GM13977 (cell line): ENCODE measurements at regions not wholly inside any gene's neighbourhood (a gene's known extent, or its start where the extent isn't known, plus 50 kb on each side); places are given as distances from the start of the nearest gene placed in this dataset.

Source experiments
- DNase-seq: peaks from one replicate; pipeline ENCODE4 v3.0.0; 2012; ENCODE audit warnings: low spot score
- CTCF ChIP-seq: IDR thresholded peaks from 2 replicates; pipeline ENCODE4 v1.5.1; 2012; ENCODE audit warnings: mild to moderate bottlenecking, control low read depth; ENCODE audit not compliant: insufficient read depth; ENCODE audit errors: extremely low read depth, missing control alignments
- in situ Hi-C: fragments of 300-500 bp; cut with MboI; formaldehyde crosslinking; loops from one replicate; pipeline ENCODE4 v1.12.0; 2022; ENCODE audit warnings: low sequenced_read_pairs, low pct_unique_long_range_greater_than_20kb, mixed read lengths, inconsistent platforms; ENCODE audit not compliant: unreplicated experiment

- no peak for TF ChIP-seq CTCF
- DNase-seq: no peak
- in situ Hi-C loops: no loop called here
These were observed 101.4 kb downstream of the TMEM18 start for GRCh38 chr2:575727-576236.

- DNase-seq: no peak
- no peak for TF ChIP-seq CTCF
- in situ Hi-C loops: no loop called here
These were observed 102.0 kb downstream of the TMEM18 start for GRCh38 chr2:575030-575726.

GRCh38 chr2:573805-574392, 103.3 kb downstream of the TMEM18 start:
- in situ Hi-C loops: no loop called here
- DNase-seq: no peak
- TF ChIP-seq CTCF: no peak

GRCh38 chr2:573025-573424, 104.2 kb downstream of the TMEM18 start:
- TF ChIP-seq CTCF: no peak
- no peak for DNase-seq
- in situ Hi-C loops: no loop called here

GRCh38 chr2:569681-570080, 107.5 kb downstream of the TMEM18 start:
- no peak for TF ChIP-seq CTCF
- in situ Hi-C loops: no loop called here
- no peak for DNase-seq

GRCh38 chr2:568639-569235, 108.5 kb downstream of the TMEM18 start:
- no peak for DNase-seq
- in situ Hi-C loops: no loop called here
- TF ChIP-seq CTCF: no peak
